H9 (cell line): ENCODE measurements at regions not wholly inside any gene's neighbourhood (a gene's known extent, or its start where the extent isn't known, plus 50 kb on each side); places are given as distances from the start of the nearest gene placed in this dataset.
"Not testable (repeated sequence)": the region's sequence is repeated elsewhere in the genome, so short reads cannot be mapped to it uniquely, and the experiment has no call there.

Experiments
- DNase-seq: peaks from one replicate; pipeline ENCODE4 v3.0.0-alpha.2; 2017
- H2AFZ ChIP-seq: one replicate; pipeline ENCODE4 v1.6.1; 2013; ENCODE audit warnings: mild to moderate bottlenecking, low read length, control low read depth, moderate library complexity
- H2AK5ac ChIP-seq: 2 replicates; pipeline ENCODE4 v1.6.1; 2013; ENCODE audit warnings: low read length, control low read depth, mixed read lengths; ENCODE audit not compliant: insufficient read length
- H2BK120ac ChIP-seq: one replicate; pipeline ENCODE4 v1.6.1; 2013; ENCODE audit warnings: low read depth, mild to moderate bottlenecking, low read length, control low read depth, inconsistent platforms; ENCODE audit not compliant: poor library complexity, severe bottlenecking
- H2BK12ac ChIP-seq: 2 replicates; pipeline ENCODE4 v1.6.1; 2013; ENCODE audit warnings: low read length, control low read depth, mixed read lengths, low read depth; ENCODE audit not compliant: insufficient read length
- H2BK15ac ChIP-seq: 2 replicates; pipeline ENCODE4 v1.6.1; 2013; ENCODE audit warnings: low read depth, low read length, control low read depth
- H2BK20ac ChIP-seq: one replicate; pipeline ENCODE4 v1.6.1; 2013; ENCODE audit warnings: low read depth, mild to moderate bottlenecking, low read length, control low read depth, inconsistent platforms; ENCODE audit not compliant: poor library complexity, severe bottlenecking
- H2BK5ac ChIP-seq: 2 replicates; pipeline ENCODE4 v1.6.1; 2013; ENCODE audit warnings: low read length, control low read depth, mixed read lengths; ENCODE audit not compliant: insufficient read length
- H3K14ac ChIP-seq: 2 replicates; pipeline ENCODE4 v1.6.1; 2013; ENCODE audit warnings: low read length, control low read depth; ENCODE audit not compliant: insufficient read depth
- H3K18ac ChIP-seq: 2 replicates; pipeline ENCODE4 v1.6.1; 2013; ENCODE audit warnings: low read depth, mild to moderate bottlenecking, mixed read lengths, low read length, control low read depth; ENCODE audit not compliant: insufficient read length
- H3K23ac ChIP-seq: 2 replicates; pipeline ENCODE4 v1.6.1; 2013; ENCODE audit warnings: low read length, control low read depth, mixed read lengths, low read depth; ENCODE audit not compliant: insufficient read length
- H3K23me2 ChIP-seq: 2 replicates; pipeline ENCODE4 v1.6.1; 2013; ENCODE audit warnings: low read depth, mild to moderate bottlenecking, mixed read lengths, low read length, control low read depth; ENCODE audit not compliant: insufficient read length, poor library complexity, severe bottlenecking
- H3K27ac ChIP-seq: 2 replicates; pipeline ENCODE4 v1.5.1; 2013; ENCODE audit warnings: low read length, control low read depth, mixed read lengths, low read depth; ENCODE audit not compliant: insufficient read length
- H3K27me3 ChIP-seq: 2 replicates; pipeline ENCODE4 v1.6.1; 2013; ENCODE audit warnings: low read length, control low read depth, inconsistent platforms; ENCODE audit not compliant: insufficient read depth
- H3K4ac ChIP-seq: 2 replicates; pipeline ENCODE4 v1.6.1; 2013; ENCODE audit warnings: low read depth, mild to moderate bottlenecking, control low read depth, inconsistent platforms, low read length, moderate library complexity
- H3K4me1 ChIP-seq: 2 replicates; pipeline ENCODE4 v1.6.1; 2013; ENCODE audit warnings: low read length, control low read depth, inconsistent platforms; ENCODE audit not compliant: insufficient read depth
- H3K4me2 ChIP-seq: 2 replicates; pipeline ENCODE4 v1.6.1; 2013; ENCODE audit warnings: low read length, control low read depth, mixed read lengths; ENCODE audit not compliant: insufficient read length, insufficient read depth
- H3K56ac ChIP-seq: 2 replicates; pipeline ENCODE4 v1.6.1; 2013; ENCODE audit warnings: low read depth, mild to moderate bottlenecking, mixed read lengths, low read length, control low read depth; ENCODE audit not compliant: insufficient read length
- H3K79me1 ChIP-seq: 2 replicates; pipeline ENCODE4 v1.6.1; 2013; ENCODE audit warnings: low read depth, mild to moderate bottlenecking, moderate library complexity, low read length, control low read depth, inconsistent platforms; ENCODE audit not compliant: insufficient read depth, poor library complexity, severe bottlenecking
- H3K79me2 ChIP-seq: 2 replicates; pipeline ENCODE4 v1.6.1; 2013; ENCODE audit warnings: low read length, control low read depth, inconsistent platforms; ENCODE audit not compliant: insufficient read depth
- H3K9ac ChIP-seq: 2 replicates; pipeline ENCODE4 v1.6.1; 2013; ENCODE audit warnings: low read length, control low read depth, mixed read lengths; ENCODE audit not compliant: insufficient read length; ENCODE audit errors: extremely low read depth
- H3K9me3 ChIP-seq: one replicate; pipeline ENCODE4 v1.6.1; 2013; ENCODE audit warnings: low read depth, low read length, inconsistent platforms; ENCODE audit not compliant: control insufficient read depth
- H3T11ph ChIP-seq: one replicate; pipeline ENCODE4 v1.6.1; 2013; ENCODE audit warnings: mild to moderate bottlenecking, low read length, control low read depth, inconsistent platforms
- H4K20me1 ChIP-seq: one replicate; pipeline ENCODE4 v1.6.1; 2013; ENCODE audit not compliant: control insufficient read depth, insufficient read length, insufficient read depth
- H4K5ac ChIP-seq: 2 replicates; pipeline ENCODE4 v1.6.1; 2013; ENCODE audit warnings: low read depth, mild to moderate bottlenecking, mixed read lengths, low read length, control low read depth; ENCODE audit not compliant: insufficient read length
- H4K8ac ChIP-seq: replicated peaks from 2 replicates; pipeline ENCODE4 v1.6.1; 2013; ENCODE audit warnings: low read length, control low read depth, mixed read lengths, low read depth; ENCODE audit not compliant: insufficient read length
- H4K91ac ChIP-seq: 2 replicates; pipeline ENCODE4 v1.6.1; 2013; ENCODE audit warnings: low read depth, mild to moderate bottlenecking, moderate library complexity, mixed read lengths, low read length, control low read depth; ENCODE audit not compliant: insufficient read length
- H3K27ac Mint-ChIP-seq, 3 experiments: 2 replicates in 2 of 3; 3 replicates in 1 of 3; pipeline ENCODE4 v1.8.0; 2020 to 2021; ENCODE audit warnings: mixed read lengths in 3 of 3, mild to moderate bottlenecking in 1 of 3, moderate library complexity in 1 of 3
- H3K27me3 Mint-ChIP-seq: 2 replicates; pipeline ENCODE4 v1.8.0; 2021; ENCODE audit warnings: low read depth, mild to moderate bottlenecking, moderate library complexity, mixed read lengths
- H3K36me3 Mint-ChIP-seq, 3 experiments: 2 replicates in 2 of 3; 3 replicates in 1 of 3; pipeline ENCODE4 v1.8.0; 2020 to 2021; ENCODE audit warnings: low read depth in 3 of 3, mixed read lengths in 3 of 3; ENCODE audit not compliant: insufficient read depth in 1 of 3
- H3K4me1 Mint-ChIP-seq, 2 experiments: 2 replicates each; pipeline ENCODE4 v1.8.0; 2020; ENCODE audit warnings: mixed read lengths in 2 of 2
- H3K4me3 Mint-ChIP-seq, 2 experiments: 2 replicates in 1 of 2; 3 replicates in 1 of 2; pipeline ENCODE4 v1.8.0; 2020 to 2021; ENCODE audit warnings: mild to moderate bottlenecking in 2 of 2, mixed read lengths in 2 of 2, moderate library complexity in 1 of 2
- H3K9me3 Mint-ChIP-seq, 2 experiments: 2 replicates in 1 of 2; 3 replicates in 1 of 2; pipeline ENCODE4 v1.8.0; 2020; ENCODE audit warnings: mild to moderate bottlenecking in 2 of 2, mixed read lengths in 2 of 2, moderate library complexity in 1 of 2
- WGBS: extraction: QIAGEN DNeasy Blood & Tissue Kit; methylation state at CpG from one replicate; pipeline ENCODE4 v1.1.7; 2013; ENCODE audit warnings: missing lambda C conversion rate, low lambda C conversion rate, mixed read lengths; ENCODE audit not compliant: insufficient read length; ENCODE audit errors: extremely low coverage; 5-methylcytosine and 5-hydroxymethylcytosine counted together

GRCh38 chr14:37785298-37785697 lies 189.9 kb downstream of the TTC6 start:
- H3K4me3 Mint-ChIP-seq, H2BK5ac ChIP-seq, H3K23ac ChIP-seq, H3K27ac Mint-ChIP-seq, H2BK20ac ChIP-seq, H3K79me1 ChIP-seq, H3K23me2 ChIP-seq, H3T11ph ChIP-seq, H4K8ac ChIP-seq, H4K91ac ChIP-seq, H2AK5ac ChIP-seq, H2BK120ac ChIP-seq, H3K27ac ChIP-seq, H3K4me1 ChIP-seq, H3K4ac ChIP-seq, H3K56ac ChIP-seq, H4K20me1 ChIP-seq, H3K9me3 ChIP-seq, H3K4me2 ChIP-seq, H3K18ac ChIP-seq, H3K79me2 ChIP-seq, H2BK15ac ChIP-seq, H3K9ac ChIP-seq, H2AFZ ChIP-seq, DNase-seq, H3K14ac ChIP-seq, H3K4me1 Mint-ChIP-seq, H4K5ac ChIP-seq, H3K27me3 ChIP-seq, H2BK12ac ChIP-seq, H3K36me3 Mint-ChIP-seq: not testable (repeated sequence)
- no CpG with 5 or more reads among the region's 9 CpGs for WGBS
- Mint-ChIP-seq H3K27me3 (peaks cover 15% of the 10 kb centered on the region), H3K9me3 (peaks cover 7 to 12% of the 10 kb centered on the region in 2 experiments)

- not testable (repeated sequence) for H4K20me1 ChIP-seq, H3K4ac ChIP-seq, H4K5ac ChIP-seq, H3K14ac ChIP-seq, H3K23me2 ChIP-seq, H3K4me1 Mint-ChIP-seq, H2BK120ac ChIP-seq, H3K27me3 ChIP-seq, H3K4me2 ChIP-seq, H3K18ac ChIP-seq, H3T11ph ChIP-seq, H3K4me1 ChIP-seq, H2AK5ac ChIP-seq, H2BK12ac ChIP-seq, H3K27ac ChIP-seq, H3K9ac ChIP-seq, H3K56ac ChIP-seq, H4K91ac ChIP-seq, H4K8ac ChIP-seq, H3K9me3 Mint-ChIP-seq, H3K79me2 ChIP-seq, H3K27ac Mint-ChIP-seq, H3K23ac ChIP-seq, H2AFZ ChIP-seq, H3K79me1 ChIP-seq, H2BK5ac ChIP-seq, H2BK20ac ChIP-seq, H3K9me3 ChIP-seq, H2BK15ac ChIP-seq, H3K36me3 Mint-ChIP-seq, H3K4me3 Mint-ChIP-seq
- H3K27me3 Mint-ChIP-seq: peaks cover 15% of the 10 kb centered on the region
- WGBS: no CpG with 5 or more reads among the region's 14 CpGs
- DNase-seq: peak; percentile 50
Measured at GRCh38 chr14:37786114-37786625, 190.7 kb downstream of the TTC6 start.
